Keratinocyte (primary cell): ENCODE measurements at regions not wholly inside any gene's neighbourhood (a gene's known extent, or its start where the extent isn't known, plus 50 kb on each side); places are given as distances from the start of the nearest gene placed in this dataset.
A peak's percentile ranks its signal among the peaks of the same experiment; 100 is the strongest.

ENCODE experiments used
- DNase-seq: peaks from one replicate; pipeline ENCODE4 v3.0.0-alpha.2; 2011; ENCODE audit warnings: low read depth, missing footprints, low spot score
- FAIRE-seq: peaks from 2 replicates; lab custom pipeline; 2011; peaks lifted over from hg19 to GRCh38; lab: Jason Lieb, UNC
- H2AFZ ChIP-seq: 2 replicates; pipeline ENCODE4 v1.6.0; 2012; ENCODE audit warnings: low read length, control low read depth, inconsistent platforms; ENCODE audit not compliant: control insufficient read depth
- H3K27ac ChIP-seq: 2 replicates; pipeline ENCODE4 v1.5.1; 2011; ENCODE audit warnings: low read length; ENCODE audit not compliant: control insufficient read depth, insufficient read depth
- H3K27me3 ChIP-seq: 3 replicates; pipeline ENCODE4 v1.6.0; 2011; ENCODE audit warnings: low read length; ENCODE audit not compliant: control insufficient read depth, insufficient read depth; ENCODE audit errors: extremely low read depth
- H3K36me3 ChIP-seq, 2 experiments: 2 replicates in 1 of 2; 3 replicates in 1 of 2; pipeline ENCODE4 v1.5.1; 2011; ENCODE audit warnings: low read length in 2 of 2, mild to moderate bottlenecking in 1 of 2; ENCODE audit not compliant: control insufficient read depth in 2 of 2, insufficient read depth in 2 of 2; ENCODE audit errors: extremely low read depth in 1 of 2
- H3K4me1 ChIP-seq: 3 replicates; pipeline ENCODE4 v1.5.1; 2011; ENCODE audit warnings: low read length; ENCODE audit not compliant: control insufficient read depth, insufficient read depth; ENCODE audit errors: extremely low read depth
- H3K4me2 ChIP-seq: 3 replicates; pipeline ENCODE4 v1.6.0; 2011; ENCODE audit warnings: low read depth, low read length; ENCODE audit not compliant: control insufficient read depth, insufficient read depth; ENCODE audit errors: extremely low read depth
- H3K4me3 ChIP-seq, 3 experiments: fragments of 200-600 bp in 1 of 3; sonication (generic) in 1 of 3; 2 replicates in 2 of 3; 3 replicates in 1 of 3; pipeline ENCODE4 v1.5.1; 2011 to 2016; ENCODE audit warnings: low read length in 3 of 3, mild to moderate bottlenecking in 3 of 3, control low read depth in 2 of 3, inconsistent platforms in 1 of 3, low read depth in 1 of 3, mixed read lengths in 1 of 3, mixed run types in 1 of 3, moderate library complexity in 1 of 3; ENCODE audit not compliant: control insufficient read depth in 2 of 3, insufficient read depth in 2 of 3; ENCODE audit errors: extremely low read depth in 1 of 3
- H3K79me2 ChIP-seq: 2 replicates; pipeline ENCODE4 v1.6.0; 2012; ENCODE audit warnings: low read length; ENCODE audit not compliant: control insufficient read depth, insufficient read depth
- H3K9ac ChIP-seq: 3 replicates; pipeline ENCODE4 v1.6.0; 2011; ENCODE audit warnings: low read length; ENCODE audit not compliant: control insufficient read depth, insufficient read depth; ENCODE audit errors: extremely low read depth
- H3K9me1 ChIP-seq: 3 replicates; pipeline ENCODE4 v1.6.0; 2011; ENCODE audit warnings: low read length; ENCODE audit not compliant: control insufficient read depth, insufficient read depth; ENCODE audit errors: extremely low read depth
- H3K9me3 ChIP-seq: 2 replicates; pipeline ENCODE4 v1.5.1; 2012; ENCODE audit warnings: low read depth, low read length; ENCODE audit not compliant: control insufficient read depth
- H4K20me1 ChIP-seq: 3 replicates; pipeline ENCODE4 v1.6.0; 2011; ENCODE audit warnings: low read length; ENCODE audit not compliant: control insufficient read depth, insufficient read depth; ENCODE audit errors: extremely low read depth
- EZH2 ChIP-seq: IDR thresholded peaks from one replicate; pipeline ENCODE4 v1.6.1; 2012; ENCODE audit warnings: inconsistent platforms, mild to moderate bottlenecking, low read length, moderate library complexity
- dilution Hi-C: fragments of 300-500 bp; cut with MboI; formaldehyde crosslinking; loops from one replicate; pipeline ENCODE4 v1.7.0; 2020; ENCODE audit warnings: low sequenced_read_pairs; ENCODE audit not compliant: extremely low pct_ligation_motif_present
- TF ChIP-seq, protein P1 (sequence below), 3 experiments: IDR thresholded peaks in 1 of 3; conservative IDR thresholded peaks in 1 of 3; optimal IDR thresholded peaks in 1 of 3; 2 replicates in 2 of 3; 3 replicates in 1 of 3; pipeline versions ENCODE3 to v1.5.1; 2011; ENCODE audit warnings: low read length in 3 of 3, mild to moderate bottlenecking in 3 of 3, moderate library complexity in 2 of 3, control low read depth in 1 of 3, inconsistent platforms in 1 of 3; ENCODE audit not compliant: insufficient read depth in 2 of 3; ENCODE audit errors: extremely low read depth in 1 of 3

- Histone ChIP-seq H3K4me2 (no peak overlapping the region), H3K9me3 (no peaks in the 10 kb centered on the region), H4K20me1 (no peaks in the 10 kb centered on the region), H3K4me1 (peaks cover 23% of the 10 kb centered on the region), H3K4me3 (no peak overlapping the region), H3K79me2 (no peaks in the 10 kb centered on the region), H3K9ac (no peak overlapping the region), H3K9me1 (no peaks in the 10 kb centered on the region), H3K27ac (no peak overlapping the region), H2AFZ (no peak overlapping the region), H3K27me3 (no peaks in the 10 kb centered on the region), H3K36me3 (no peaks in the 10 kb centered on the region)
- DNase-seq = no peak
- dilution Hi-C loops = no loop called here
- FAIRE-seq = peak; percentile 75
- no peak for TF ChIP-seq EZH2
- TF ChIP-seq, protein P1, sequence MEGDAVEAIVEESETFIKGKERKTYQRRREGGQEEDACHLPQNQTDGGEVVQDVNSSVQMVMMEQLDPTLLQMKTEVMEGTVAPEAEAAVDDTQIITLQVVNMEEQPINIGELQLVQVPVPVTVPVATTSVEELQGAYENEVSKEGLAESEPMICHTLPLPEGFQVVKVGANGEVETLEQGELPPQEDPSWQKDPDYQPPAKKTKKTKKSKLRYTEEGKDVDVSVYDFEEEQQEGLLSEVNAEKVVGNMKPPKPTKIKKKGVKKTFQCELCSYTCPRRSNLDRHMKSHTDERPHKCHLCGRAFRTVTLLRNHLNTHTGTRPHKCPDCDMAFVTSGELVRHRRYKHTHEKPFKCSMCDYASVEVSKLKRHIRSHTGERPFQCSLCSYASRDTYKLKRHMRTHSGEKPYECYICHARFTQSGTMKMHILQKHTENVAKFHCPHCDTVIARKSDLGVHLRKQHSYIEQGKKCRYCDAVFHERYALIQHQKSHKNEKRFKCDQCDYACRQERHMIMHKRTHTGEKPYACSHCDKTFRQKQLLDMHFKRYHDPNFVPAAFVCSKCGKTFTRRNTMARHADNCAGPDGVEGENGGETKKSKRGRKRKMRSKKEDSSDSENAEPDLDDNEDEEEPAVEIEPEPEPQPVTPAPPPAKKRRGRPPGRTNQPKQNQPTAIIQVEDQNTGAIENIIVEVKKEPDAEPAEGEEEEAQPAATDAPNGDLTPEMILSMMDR (optimal IDR thresholded peaks at IDR 0.05 in 1 of 3, IDR thresholded peaks at IDR 0.05 in 1 of 3, conservative IDR thresholded peaks at IDR 0.05 in 1 of 3; ENCODE audit: extremely low read depth in 1 of 3, insufficient read depth in 2 of 3, low read length in 3 of 3) = no peak
Measured at GRCh38 chrX:109268340-109268739, 213.5 kb downstream of the GUCY2F start.

- peaks cover 18% of the 10 kb centered on the region for H3K4me1 ChIP-seq
- H4K20me1 ChIP-seq = no peaks in the 10 kb centered on the region
- no peaks in the 10 kb centered on the region for H3K9me3 ChIP-seq
- no peak overlapping the region for H2AFZ ChIP-seq
- H3K27ac ChIP-seq = no peak overlapping the region
- H3K4me3 ChIP-seq = no peak overlapping the region
- TF ChIP-seq, protein P1 (optimal IDR thresholded peaks at IDR 0.05 in 1 of 3, IDR thresholded peaks at IDR 0.05 in 1 of 3, conservative IDR thresholded peaks at IDR 0.05 in 1 of 3; ENCODE audit: extremely low read depth in 1 of 3, insufficient read depth in 2 of 3, low read length in 3 of 3) = no peak
- TF ChIP-seq EZH2 = no peak
- H3K9me1 ChIP-seq = no peaks in the 10 kb centered on the region
- H3K79me2 ChIP-seq = no peaks in the 10 kb centered on the region
- FAIRE-seq (no peak), DNase-seq (no peak)
- H3K27me3 ChIP-seq = no peaks in the 10 kb centered on the region
- H3K9ac ChIP-seq = no peak overlapping the region
- no peak overlapping the region for H3K4me2 ChIP-seq
- dilution Hi-C loops = no loop called here
- no peaks in the 10 kb centered on the region for H3K36me3 ChIP-seq
Measured at GRCh38 chrX:109266034-109266433, 215.9 kb downstream of the GUCY2F start.
